BE2C (cell line): ENCODE measurements at regions not wholly inside any gene's neighbourhood (a gene's known extent, or its start where the extent isn't known, plus 50 kb on each side); places are given as distances from the start of the nearest gene placed in this dataset.

Source experiments
- DNase-seq: peaks from one replicate; pipeline ENCODE4 v3.0.0-alpha.2; 2020
- H3K27me3 ChIP-seq: fragments of 250-450 bp; sonication (Bioruptor Pico); 2 replicates; pipeline ENCODE4 v1.5.1; 2020; ENCODE audit warnings: mild to moderate bottlenecking
- H3K36me3 ChIP-seq: fragments of 250-450 bp; sonication (Bioruptor Pico); 2 replicates; pipeline ENCODE4 v1.5.1; 2020; ENCODE audit warnings: mild to moderate bottlenecking
- H3K4me1 ChIP-seq: fragments of 250-450 bp; sonication (Bioruptor Pico); 2 replicates; pipeline ENCODE4 v1.5.1; 2020
- H3K4me3 ChIP-seq: 2 replicates; pipeline ENCODE4 v1.5.1; 2011; ENCODE audit warnings: low read depth, low read length
- H3K9me3 ChIP-seq: fragments of 250-450 bp; sonication (Bioruptor Pico); 2 replicates; pipeline ENCODE4 v1.5.1; 2020
- TF ChIP-seq, protein P1 (sequence below): IDR thresholded peaks from 2 replicates; pipeline ENCODE4 v1.5.1; 2012; ENCODE audit warnings: mild to moderate bottlenecking, low read depth, low read length

GRCh38 chr22:47295982-47296381, 533.5 kb downstream of the TBC1D22A start:
- Histone ChIP-seq H3K9me3 (no peaks in the 10 kb centered on the region), H3K4me3 (no peak overlapping the region), H3K27me3 (no peaks in the 10 kb centered on the region), H3K36me3 (no peaks in the 10 kb centered on the region), H3K4me1 (no peaks in the 10 kb centered on the region)
- no peak for DNase-seq
- TF ChIP-seq, protein P1, sequence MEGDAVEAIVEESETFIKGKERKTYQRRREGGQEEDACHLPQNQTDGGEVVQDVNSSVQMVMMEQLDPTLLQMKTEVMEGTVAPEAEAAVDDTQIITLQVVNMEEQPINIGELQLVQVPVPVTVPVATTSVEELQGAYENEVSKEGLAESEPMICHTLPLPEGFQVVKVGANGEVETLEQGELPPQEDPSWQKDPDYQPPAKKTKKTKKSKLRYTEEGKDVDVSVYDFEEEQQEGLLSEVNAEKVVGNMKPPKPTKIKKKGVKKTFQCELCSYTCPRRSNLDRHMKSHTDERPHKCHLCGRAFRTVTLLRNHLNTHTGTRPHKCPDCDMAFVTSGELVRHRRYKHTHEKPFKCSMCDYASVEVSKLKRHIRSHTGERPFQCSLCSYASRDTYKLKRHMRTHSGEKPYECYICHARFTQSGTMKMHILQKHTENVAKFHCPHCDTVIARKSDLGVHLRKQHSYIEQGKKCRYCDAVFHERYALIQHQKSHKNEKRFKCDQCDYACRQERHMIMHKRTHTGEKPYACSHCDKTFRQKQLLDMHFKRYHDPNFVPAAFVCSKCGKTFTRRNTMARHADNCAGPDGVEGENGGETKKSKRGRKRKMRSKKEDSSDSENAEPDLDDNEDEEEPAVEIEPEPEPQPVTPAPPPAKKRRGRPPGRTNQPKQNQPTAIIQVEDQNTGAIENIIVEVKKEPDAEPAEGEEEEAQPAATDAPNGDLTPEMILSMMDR = no peak

GRCh38 chr22:47295226-47295901, 532.9 kb downstream of the TBC1D22A start:
- Histone ChIP-seq H3K9me3 (no peaks in the 10 kb centered on the region), H3K4me3 (no peak overlapping the region)

GRCh38 chr22:47294576-47294975, 532.1 kb downstream of the TBC1D22A start:
- DNase-seq = no peak
- H3K27me3 ChIP-seq = no peaks in the 10 kb centered on the region
- no peaks in the 10 kb centered on the region for H3K9me3 ChIP-seq

More at GRCh38 chr22:47295226-47295901, 532.9 kb downstream of the TBC1D22A start:
- Histone ChIP-seq H3K27me3 (no peaks in the 10 kb centered on the region), H3K36me3 (no peaks in the 10 kb centered on the region), H3K4me1 (no peaks in the 10 kb centered on the region)
- DNase-seq = no peak
- TF ChIP-seq, protein P1 = no peak

DNA sequence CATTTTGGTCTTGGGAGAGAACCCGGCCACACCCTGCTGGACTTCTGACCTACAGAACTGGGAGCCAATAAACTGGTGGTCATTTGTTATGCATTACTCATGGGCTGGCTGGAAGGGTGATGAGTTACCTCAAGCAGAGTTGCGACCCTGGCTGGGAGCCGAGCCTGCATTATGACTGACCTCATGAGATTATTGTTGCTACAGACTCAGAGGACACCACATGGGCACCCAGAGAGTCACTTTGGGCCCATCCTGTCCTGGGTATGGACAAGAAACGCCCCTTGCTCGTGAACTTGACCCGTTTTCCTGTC, 531.7 kb downstream of the TBC1D22A start:
- no peaks in the 10 kb centered on the region for H3K9me3 ChIP-seq
- H3K36me3 ChIP-seq = no peaks in the 10 kb centered on the region
- no peak for DNase-seq
- no peak overlapping the region for H3K4me3 ChIP-seq
- H3K27me3 ChIP-seq = no peaks in the 10 kb centered on the region
- TF ChIP-seq, protein P1 = no peak
- no peaks in the 10 kb centered on the region for H3K4me1 ChIP-seq

More at GRCh38 chr22:47294576-47294975, 532.1 kb downstream of the TBC1D22A start:
- Histone ChIP-seq H3K36me3 (no peaks in the 10 kb centered on the region), H3K4me3 (no peak overlapping the region), H3K4me1 (no peaks in the 10 kb centered on the region)
- TF ChIP-seq, protein P1 = no peak

GRCh38 chr22:47293368-47294221, 531.1 kb downstream of the TBC1D22A start:
- Histone ChIP-seq H3K36me3 (no peaks in the 10 kb centered on the region), H3K4me1 (no peaks in the 10 kb centered on the region), H3K9me3 (no peaks in the 10 kb centered on the region), H3K27me3 (no peaks in the 10 kb centered on the region), H3K4me3 (no peak overlapping the region)
- no peak for DNase-seq
- TF ChIP-seq, protein P1 = no peak
